B cell (primary cell): ENCODE measurements at regions not wholly inside any gene's neighbourhood (a gene's known extent, or its start where the extent isn't known, plus 50 kb on each side); places are given as distances from the start of the nearest gene placed in this dataset.

Experiments used
- CTCF ChIP-seq: fragments of 200-600 bp; IDR thresholded peaks from one replicate; pipeline ENCODE4 v1.8.0; 2022; ENCODE audit warnings: antibody characterized with exemption, mild to moderate bottlenecking
- EZH2 ChIP-seq: IDR thresholded peaks from 2 replicates; pipeline ENCODE4 v1.6.1; 2012; ENCODE audit warnings: borderline replicate concordance, low read depth, mild to moderate bottlenecking, moderate library complexity, low read length; ENCODE audit not compliant: insufficient read depth, poor library complexity, severe bottlenecking

- TF ChIP-seq CTCF (no peak), EZH2 (no peak)
Measured at GRCh38 chr5:174483411-174483810, 241.0 kb upstream of the MSX2 start.
